ENCODE measurements at regions not wholly inside any gene's neighbourhood (a gene's known extent, or its start where the extent isn't known, plus 50 kb on each side); places are given as distances from the start of the nearest gene placed in this dataset.

DNA sequence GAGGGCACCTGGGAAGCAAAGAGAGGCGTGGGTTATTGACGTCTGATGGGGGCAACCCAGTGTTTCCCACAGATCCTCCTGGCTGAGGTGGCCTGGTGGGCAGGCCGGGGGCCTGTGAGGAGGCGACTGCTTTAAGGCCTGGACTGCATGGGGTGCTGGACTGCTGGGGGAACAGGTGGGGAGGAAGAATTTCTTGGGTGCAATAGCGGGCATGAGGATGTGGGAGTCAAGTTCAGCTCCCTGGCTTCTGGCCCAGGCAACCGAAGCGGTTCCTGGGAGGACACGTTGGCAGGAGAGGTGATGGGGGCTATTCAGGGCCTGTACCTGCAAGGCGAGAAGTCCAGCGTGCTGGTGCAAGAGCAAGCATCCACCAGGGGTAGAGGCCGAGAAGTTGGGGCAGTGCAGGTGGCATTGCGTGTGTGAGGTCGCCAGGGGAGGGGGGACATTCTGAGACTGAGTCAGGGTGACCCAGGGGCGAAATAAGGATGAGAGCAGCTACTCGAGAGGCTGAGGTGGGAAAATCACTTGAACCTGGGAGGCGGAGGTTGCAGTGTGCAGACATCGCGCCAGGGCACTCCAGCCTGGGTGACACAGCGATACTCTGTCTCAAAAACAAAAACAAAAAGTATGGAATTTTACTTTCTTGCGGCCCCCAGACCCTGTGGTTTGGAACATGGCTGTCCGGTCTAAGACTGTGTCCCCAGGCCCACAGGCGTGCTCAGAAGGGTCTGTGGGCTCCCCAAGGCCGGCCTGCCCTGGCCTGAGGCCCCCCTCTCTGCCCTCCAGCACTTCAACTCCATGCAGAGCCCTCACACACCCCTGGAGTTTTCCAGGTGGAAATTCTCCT lies 53.6 kb upstream of the ELN start:
- H3K27me3 ChIP-seq (ENCODE audit: control insufficient read depth in 3 of 3, insufficient read depth in 3 of 3, low read length in 3 of 3): no peaks in the 10 kb centered on the region
- H3K9me3 ChIP-seq (ENCODE audit: control insufficient read depth in 2 of 2, insufficient read depth in 1 of 2, low read depth in 1 of 2, low read length in 1 of 2): peaks cover 0 to 3% of the 10 kb centered on the region in 2 donors
- H3K36me3 ChIP-seq (ENCODE audit: control insufficient read depth in 3 of 3, insufficient read depth in 2 of 3, low read depth in 1 of 3, low read length in 3 of 3): no peaks in the 10 kb centered on the region
- no peak overlapping the region for H3K4me3 ChIP-seq (ENCODE audit: low read depth in 1 of 3, low read length in 3 of 3)
- no peak overlapping the region for H3K27ac ChIP-seq (ENCODE audit: low read depth in 1 of 3, low read length in 2 of 3)
- no peak for DNase-seq
- 87 to 89% (median 89%) methylated on average over 23 of the region's 23 CpGs for WGBS, 3 donors
- no peak for FAIRE-seq
- peaks cover 0 to 25% (median 4%) of the 10 kb centered on the region in 3 donors for H3K4me1 ChIP-seq (ENCODE audit: control insufficient read depth in 3 of 3, insufficient read depth in 2 of 3, low read depth in 1 of 3, low read length in 2 of 3)

DNA sequence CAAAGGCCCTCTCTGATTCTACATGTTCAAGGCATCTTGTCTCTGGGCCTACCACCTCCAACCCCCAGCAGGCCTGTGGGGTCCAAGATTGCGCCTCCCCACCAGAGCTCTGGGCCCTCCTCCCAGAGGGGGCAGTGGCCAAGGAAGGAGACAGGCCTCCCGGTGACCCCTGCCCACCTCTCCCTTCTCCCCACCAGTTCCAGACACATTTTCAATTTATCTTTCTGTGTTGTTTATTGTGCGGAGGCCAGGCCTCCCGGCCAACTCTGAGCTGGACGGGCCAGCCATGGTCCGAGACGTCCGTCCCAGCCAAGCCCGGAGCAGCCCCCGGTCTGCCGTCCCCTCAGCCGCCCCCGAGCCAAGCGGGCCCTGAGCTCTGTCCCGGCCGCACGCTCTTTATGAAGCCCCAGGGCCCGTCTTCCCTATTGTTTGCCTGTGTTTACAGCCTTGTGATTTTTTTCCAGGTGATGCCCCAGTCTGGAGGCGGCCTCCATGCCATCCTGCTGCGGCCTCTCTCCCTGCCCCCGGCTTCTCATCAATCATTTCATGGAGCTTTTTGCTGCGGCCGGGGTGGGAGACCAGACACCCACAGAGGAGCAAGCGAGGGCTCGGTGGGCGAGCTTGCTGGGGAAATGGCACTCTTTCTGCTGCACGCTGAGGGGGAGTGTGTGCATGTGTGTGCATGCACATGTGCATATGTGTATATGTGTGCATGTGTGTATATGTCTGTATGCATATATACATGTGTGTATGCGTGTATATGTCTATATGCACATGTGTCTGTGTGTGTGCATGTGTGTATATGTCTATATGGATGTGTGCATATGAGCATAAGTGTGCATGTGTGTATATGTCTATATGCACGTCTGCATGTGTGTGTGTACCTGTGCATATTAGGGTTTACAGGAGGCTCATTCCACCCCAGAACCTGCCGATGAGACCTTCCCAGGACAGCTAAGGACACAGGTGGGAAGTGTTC lies 52.7 kb upstream of the ELN start:
- peaks cover 0 to 25% (median 4%) of the 10 kb centered on the region in 3 donors for H3K4me1 ChIP-seq (ENCODE audit: control insufficient read depth in 3 of 3, insufficient read depth in 2 of 3, low read depth in 1 of 3, low read length in 2 of 3)
- WGBS, 3 donors: 74 to 93% (median 88%) methylated on average over 29 to 30 of the region's 30 CpGs

DNA sequence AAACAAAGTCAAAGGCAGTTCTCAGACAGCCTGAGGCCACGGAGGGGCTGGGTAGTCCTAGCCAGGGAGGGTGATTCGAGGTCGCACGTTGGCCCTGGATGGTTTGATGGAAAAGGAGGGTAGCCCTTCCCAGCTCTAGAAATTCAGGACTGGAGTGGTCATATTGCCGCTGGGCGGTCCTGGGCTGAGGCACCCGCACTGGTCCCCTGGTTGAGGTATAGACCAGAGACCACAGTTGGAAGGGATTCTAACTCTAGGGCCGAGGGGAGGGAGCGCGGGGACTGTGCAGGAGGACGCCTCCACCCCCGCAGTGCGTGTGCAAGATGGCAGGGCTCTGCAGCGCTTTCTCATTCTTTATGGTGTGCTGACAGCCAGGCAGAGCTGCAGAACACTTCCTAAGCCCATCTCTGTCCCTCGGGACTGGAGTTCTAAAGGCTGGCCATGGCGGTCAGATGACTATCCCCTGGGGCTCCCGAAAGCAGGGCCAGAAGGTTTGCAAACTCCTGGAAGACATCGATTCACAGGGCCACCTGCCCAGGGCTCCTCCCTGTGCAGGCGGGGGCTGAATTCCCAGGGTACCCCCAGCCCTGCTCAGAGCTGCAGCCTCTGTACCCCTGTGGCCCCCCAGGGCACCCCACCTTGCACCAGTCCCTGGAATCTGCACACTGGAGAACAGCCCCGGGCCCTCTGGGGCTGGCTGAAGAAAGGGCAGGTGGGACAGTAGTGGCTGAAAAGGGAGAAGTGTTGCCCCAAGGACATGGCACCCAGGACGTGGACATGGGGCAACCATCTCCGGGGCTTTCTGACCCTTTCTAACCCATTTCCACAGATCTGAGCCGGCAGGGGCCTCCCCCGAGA lies 51.0 kb upstream of the ELN start:
- Histone ChIP-seq H3K27me3 (ENCODE audit: control insufficient read depth in 3 of 3, insufficient read depth in 3 of 3, low read length in 3 of 3) (no peaks in the 10 kb centered on the region), H3K4me3 (ENCODE audit: low read depth in 1 of 3, low read length in 3 of 3) (no peak overlapping the region), H3K9me3 (ENCODE audit: control insufficient read depth in 2 of 2, insufficient read depth in 1 of 2, low read depth in 1 of 2, low read length in 1 of 2) (no peaks in the 10 kb centered on the region), H3K4me1 (ENCODE audit: control insufficient read depth in 3 of 3, insufficient read depth in 2 of 3, low read depth in 1 of 3, low read length in 2 of 3) (peaks cover 0 to 25% (median 4%) of the 10 kb centered on the region in 3 donors), H3K36me3 (ENCODE audit: control insufficient read depth in 3 of 3, insufficient read depth in 2 of 3, low read depth in 1 of 3, low read length in 3 of 3) (no peaks in the 10 kb centered on the region), H3K27ac (ENCODE audit: low read depth in 1 of 3, low read length in 2 of 3) (no peak overlapping the region)
- whole genome bisulfite sequencing, 3 donors: 76 to 84% (median 82%) methylated on average over 24 of the region's 24 CpGs
- DNase-seq: no peak
- FAIRE-seq: no peak

More for the DNA sequence above, 52.7 kb upstream of the ELN start:
- DNase-seq (no peak), FAIRE-seq (no peak)
- no peaks in the 10 kb centered on the region for H3K36me3 ChIP-seq (ENCODE audit: control insufficient read depth in 3 of 3, insufficient read depth in 2 of 3, low read depth in 1 of 3, low read length in 3 of 3)
- H3K27ac ChIP-seq (ENCODE audit: low read depth in 1 of 3, low read length in 2 of 3): no peak overlapping the region
- H3K27me3 ChIP-seq (ENCODE audit: control insufficient read depth in 3 of 3, insufficient read depth in 3 of 3, low read length in 3 of 3): no peaks in the 10 kb centered on the region
- H3K4me3 ChIP-seq (ENCODE audit: low read depth in 1 of 3, low read length in 3 of 3): no peak overlapping the region
- no peaks in the 10 kb centered on the region for H3K9me3 ChIP-seq (ENCODE audit: control insufficient read depth in 2 of 2, insufficient read depth in 1 of 2, low read depth in 1 of 2, low read length in 1 of 2)

DNA sequence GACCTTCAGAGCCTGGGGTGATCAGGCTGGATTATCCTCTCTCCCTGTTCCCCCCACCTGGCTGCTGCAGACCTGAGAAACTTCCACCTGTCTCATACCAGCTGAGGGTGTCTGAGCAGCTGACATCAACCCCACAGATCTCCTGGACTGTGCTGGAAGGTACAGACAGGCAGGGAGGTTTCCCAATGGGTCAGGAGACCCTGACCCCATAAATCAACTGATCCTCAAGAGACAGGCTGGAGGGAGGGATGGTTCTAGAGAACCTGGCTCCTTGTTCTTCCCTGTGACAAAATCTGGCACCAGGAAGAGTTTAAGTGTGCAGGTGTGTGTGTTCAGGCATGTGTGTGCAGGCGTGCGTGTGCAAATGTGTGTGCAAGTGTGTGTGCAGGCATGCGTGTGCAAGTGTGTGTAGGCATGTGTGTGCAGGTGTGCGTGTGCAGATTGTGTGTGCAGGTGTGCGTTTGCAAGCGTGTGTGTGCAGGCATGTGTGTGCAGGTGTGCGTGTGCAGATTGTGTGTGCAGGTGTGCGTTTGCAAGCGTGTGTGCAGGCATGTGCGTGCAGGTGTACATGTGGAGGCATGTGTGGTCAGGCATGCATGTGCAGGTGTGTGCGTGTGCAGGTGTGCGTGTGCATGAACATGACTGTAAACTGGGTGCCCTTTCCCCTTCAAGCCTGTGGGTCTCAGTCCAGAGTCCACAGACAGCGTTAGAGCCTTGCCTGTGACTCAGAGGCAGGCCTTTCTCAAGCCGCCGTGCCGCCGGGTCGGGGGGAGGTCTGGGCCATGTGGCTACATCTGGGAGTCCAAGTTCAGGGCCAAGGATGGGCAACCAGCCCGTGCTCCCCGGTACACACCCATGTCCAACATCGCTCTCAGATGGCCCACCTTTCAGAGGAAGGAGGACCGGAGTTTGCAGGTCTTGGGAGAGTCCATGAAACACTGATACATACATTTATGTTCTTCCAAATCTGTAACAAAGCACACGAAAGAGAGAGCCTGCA lies 50.1 kb upstream of the ELN start:
- WGBS, 3 donors: 29 to 66% (median 55%) methylated on average over 23 of the region's 23 CpGs
- DNase-seq (peak; percentile 90 to 94), FAIRE-seq (no peak)
- Histone ChIP-seq H3K27ac (ENCODE audit: low read depth in 1 of 3, low read length in 2 of 3) (peak overlapping the region; percentile 77 to 88 (median 83)), H3K4me1 (ENCODE audit: control insufficient read depth in 3 of 3, insufficient read depth in 2 of 3, low read depth in 1 of 3, low read length in 2 of 3) (peaks cover 0 to 25% (median 4%) of the 10 kb centered on the region in 3 donors), H3K36me3 (ENCODE audit: control insufficient read depth in 3 of 3, insufficient read depth in 2 of 3, low read depth in 1 of 3, low read length in 3 of 3) (no peaks in the 10 kb centered on the region), H3K27me3 (ENCODE audit: control insufficient read depth in 3 of 3, insufficient read depth in 3 of 3, low read length in 3 of 3) (no peaks in the 10 kb centered on the region), H3K9me3 (ENCODE audit: control insufficient read depth in 2 of 2, insufficient read depth in 1 of 2, low read depth in 1 of 2, low read length in 1 of 2) (no peaks in the 10 kb centered on the region), H3K4me3 (ENCODE audit: low read depth in 1 of 3, low read length in 3 of 3) (no peak overlapping the region)

Data from small intestine (tissue), 7 donors.